ENCODE measurements at regions not wholly inside any gene's neighbourhood (a gene's known extent, or its start where the extent isn't known, plus 50 kb on each side); places are given as distances from the start of the nearest gene placed in this dataset.

DNA sequence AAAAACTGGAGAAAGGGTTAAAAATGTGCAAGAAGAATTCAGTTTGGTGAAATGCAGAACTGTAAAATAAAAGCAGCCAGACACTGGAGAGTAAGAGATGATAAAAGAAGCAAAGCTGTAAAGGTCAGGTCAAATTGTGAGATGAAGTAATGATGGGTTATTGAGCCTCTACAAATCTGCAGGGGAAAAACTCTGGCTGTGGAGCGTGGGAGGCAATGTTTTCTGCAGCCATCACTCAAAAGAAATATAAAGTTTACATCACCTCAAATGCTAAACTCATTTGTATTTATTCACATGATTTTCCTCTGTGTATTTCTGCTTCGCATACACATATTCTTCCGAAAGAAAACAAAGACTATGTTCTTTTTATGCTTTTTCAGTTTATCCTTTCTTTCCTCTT lies 158.8 kb upstream of the GPR149 start:
- TF ChIP-seq, protein P1, sequence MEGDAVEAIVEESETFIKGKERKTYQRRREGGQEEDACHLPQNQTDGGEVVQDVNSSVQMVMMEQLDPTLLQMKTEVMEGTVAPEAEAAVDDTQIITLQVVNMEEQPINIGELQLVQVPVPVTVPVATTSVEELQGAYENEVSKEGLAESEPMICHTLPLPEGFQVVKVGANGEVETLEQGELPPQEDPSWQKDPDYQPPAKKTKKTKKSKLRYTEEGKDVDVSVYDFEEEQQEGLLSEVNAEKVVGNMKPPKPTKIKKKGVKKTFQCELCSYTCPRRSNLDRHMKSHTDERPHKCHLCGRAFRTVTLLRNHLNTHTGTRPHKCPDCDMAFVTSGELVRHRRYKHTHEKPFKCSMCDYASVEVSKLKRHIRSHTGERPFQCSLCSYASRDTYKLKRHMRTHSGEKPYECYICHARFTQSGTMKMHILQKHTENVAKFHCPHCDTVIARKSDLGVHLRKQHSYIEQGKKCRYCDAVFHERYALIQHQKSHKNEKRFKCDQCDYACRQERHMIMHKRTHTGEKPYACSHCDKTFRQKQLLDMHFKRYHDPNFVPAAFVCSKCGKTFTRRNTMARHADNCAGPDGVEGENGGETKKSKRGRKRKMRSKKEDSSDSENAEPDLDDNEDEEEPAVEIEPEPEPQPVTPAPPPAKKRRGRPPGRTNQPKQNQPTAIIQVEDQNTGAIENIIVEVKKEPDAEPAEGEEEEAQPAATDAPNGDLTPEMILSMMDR (conservative IDR thresholded peaks at IDR 0.05), result no peak
- TF ChIP-seq EZH2 (IDR thresholded peaks at IDR 0.05; ENCODE audit: low read depth), result no peak

Data from PC-9 (cell line).